ENCODE measurements at regions not wholly inside any gene's neighbourhood (a gene's known extent, or its start where the extent isn't known, plus 50 kb on each side); places are given as distances from the start of the nearest gene placed in this dataset.

DNA sequence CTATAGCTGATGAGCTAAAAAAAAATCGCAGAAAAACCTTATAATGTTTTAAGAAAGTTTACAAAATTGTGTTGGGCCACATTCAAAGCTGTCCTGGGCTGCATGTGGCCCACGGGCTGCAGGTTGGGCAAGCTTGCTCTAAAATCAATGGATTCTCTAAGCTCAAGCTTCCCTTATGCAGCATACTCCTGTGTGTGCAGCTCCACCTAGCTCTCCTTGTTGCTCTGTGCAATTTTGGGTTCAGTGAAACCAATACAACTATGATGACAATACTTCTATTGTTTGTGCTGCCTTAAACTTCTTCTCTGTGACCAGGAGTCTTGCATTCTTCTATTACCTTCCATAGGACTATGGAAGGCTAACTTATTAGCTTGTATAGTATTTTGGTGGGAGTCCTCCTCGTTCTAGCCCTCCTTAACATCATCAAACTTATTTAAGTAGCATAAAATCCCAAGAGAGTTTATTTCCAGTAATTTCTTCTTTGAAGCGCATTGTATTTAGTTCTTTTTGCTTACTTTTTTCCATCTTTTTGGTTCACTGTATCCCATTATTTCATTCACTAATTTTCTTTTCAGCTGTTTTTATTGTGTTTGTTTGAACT lies 170.9 kb upstream of the SMIM30 start:
- WGBS = 56% methylated on average over 4 of the region's 4 CpGs
- Histone ChIP-seq H3K4me3 (no peak overlapping the region), H3K27me3 (no peaks in the 10 kb centered on the region), H3K9me3 (no peaks in the 10 kb centered on the region), H3K36me3 (no peaks in the 10 kb centered on the region), H3K27ac (no peak overlapping the region), H3K4me1 (no peaks in the 10 kb centered on the region)
- TF ChIP-seq, protein P1, sequence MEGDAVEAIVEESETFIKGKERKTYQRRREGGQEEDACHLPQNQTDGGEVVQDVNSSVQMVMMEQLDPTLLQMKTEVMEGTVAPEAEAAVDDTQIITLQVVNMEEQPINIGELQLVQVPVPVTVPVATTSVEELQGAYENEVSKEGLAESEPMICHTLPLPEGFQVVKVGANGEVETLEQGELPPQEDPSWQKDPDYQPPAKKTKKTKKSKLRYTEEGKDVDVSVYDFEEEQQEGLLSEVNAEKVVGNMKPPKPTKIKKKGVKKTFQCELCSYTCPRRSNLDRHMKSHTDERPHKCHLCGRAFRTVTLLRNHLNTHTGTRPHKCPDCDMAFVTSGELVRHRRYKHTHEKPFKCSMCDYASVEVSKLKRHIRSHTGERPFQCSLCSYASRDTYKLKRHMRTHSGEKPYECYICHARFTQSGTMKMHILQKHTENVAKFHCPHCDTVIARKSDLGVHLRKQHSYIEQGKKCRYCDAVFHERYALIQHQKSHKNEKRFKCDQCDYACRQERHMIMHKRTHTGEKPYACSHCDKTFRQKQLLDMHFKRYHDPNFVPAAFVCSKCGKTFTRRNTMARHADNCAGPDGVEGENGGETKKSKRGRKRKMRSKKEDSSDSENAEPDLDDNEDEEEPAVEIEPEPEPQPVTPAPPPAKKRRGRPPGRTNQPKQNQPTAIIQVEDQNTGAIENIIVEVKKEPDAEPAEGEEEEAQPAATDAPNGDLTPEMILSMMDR (IDR thresholded peaks at IDR 0.05) = no peak
- TF ChIP-seq EP300 (IDR thresholded peaks at IDR 0.05) (no peak), POLR2AphosphoS5 (IDR thresholded peaks at IDR 0.05) (no peak), POLR2A (IDR thresholded peaks at IDR 0.05) (no peak)
- no peak for DNase-seq (ENCODE audit: low spot score in 2 of 2)

DNA sequence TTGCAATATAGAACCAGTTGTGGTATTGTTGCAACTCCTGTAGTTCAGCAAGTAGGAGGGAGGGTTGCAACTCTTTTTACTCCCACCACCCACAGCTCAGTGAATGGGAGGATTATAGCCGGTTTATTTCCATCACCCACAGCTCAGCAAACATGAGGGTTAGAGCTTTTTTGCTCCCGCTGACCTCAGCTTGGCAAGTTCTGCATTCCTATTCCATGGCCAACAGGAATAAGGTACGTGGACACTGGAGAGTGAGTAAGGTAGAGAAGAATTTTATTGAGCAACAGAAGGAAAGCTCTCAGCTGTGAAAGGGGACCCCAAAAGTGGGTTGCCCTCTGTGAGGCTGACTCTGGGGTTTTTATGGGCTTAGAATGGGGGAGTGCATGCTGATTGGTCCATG lies 167.1 kb upstream of the SMIM30 start:
- Histone ChIP-seq H3K27me3 (no peaks in the 10 kb centered on the region), H3K9me3 (no peaks in the 10 kb centered on the region), H3K4me1 (no peaks in the 10 kb centered on the region), H3K4me3 (no peak overlapping the region), H3K36me3 (no peaks in the 10 kb centered on the region), H3K27ac (no peak overlapping the region)
- no peak for DNase-seq (ENCODE audit: low spot score in 2 of 2)
- WGBS = 83% methylated on average over 3 of the region's 3 CpGs
- TF ChIP-seq EP300 (IDR thresholded peaks at IDR 0.05) (no peak), POLR2A (IDR thresholded peaks at IDR 0.05) (no peak), POLR2AphosphoS5 (IDR thresholded peaks at IDR 0.05) (no peak)
- TF ChIP-seq, protein P1 (IDR thresholded peaks at IDR 0.05) = no peak

DNA sequence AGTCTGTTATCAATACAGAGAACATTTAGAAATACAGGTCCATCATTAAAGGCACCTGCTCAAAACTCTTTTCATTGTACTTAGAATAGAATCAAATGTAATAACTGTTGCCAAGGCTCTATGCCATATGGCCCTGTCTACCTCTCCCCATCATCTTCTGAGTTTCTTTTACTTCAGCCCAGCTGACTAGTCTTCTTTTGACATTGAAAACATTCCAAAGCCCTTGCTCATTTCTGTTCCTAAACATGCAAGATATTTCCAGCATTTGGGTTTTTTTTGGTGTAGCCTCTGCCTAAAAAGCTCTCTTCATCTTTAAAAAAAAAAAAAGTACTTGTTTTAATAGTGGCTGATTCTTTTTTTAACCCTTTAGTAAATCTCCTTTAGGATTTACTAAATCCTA lies 165.5 kb upstream of the SMIM30 start:
- no peaks in the 10 kb centered on the region for H3K9me3 ChIP-seq
- no peak for TF ChIP-seq POLR2A (IDR thresholded peaks at IDR 0.05)
- no peak for TF ChIP-seq EP300 (IDR thresholded peaks at IDR 0.05)
- TF ChIP-seq, protein P1 (IDR thresholded peaks at IDR 0.05) = no peak
- TF ChIP-seq POLR2AphosphoS5 (IDR thresholded peaks at IDR 0.05) = no peak
- no peaks in the 10 kb centered on the region for H3K27me3 ChIP-seq
- no peaks in the 10 kb centered on the region for H3K4me1 ChIP-seq
- H3K4me3 ChIP-seq = no peak overlapping the region
- no peak overlapping the region for H3K27ac ChIP-seq
- no peak for DNase-seq (ENCODE audit: low spot score in 2 of 2)
- H3K36me3 ChIP-seq = no peaks in the 10 kb centered on the region

DNA sequence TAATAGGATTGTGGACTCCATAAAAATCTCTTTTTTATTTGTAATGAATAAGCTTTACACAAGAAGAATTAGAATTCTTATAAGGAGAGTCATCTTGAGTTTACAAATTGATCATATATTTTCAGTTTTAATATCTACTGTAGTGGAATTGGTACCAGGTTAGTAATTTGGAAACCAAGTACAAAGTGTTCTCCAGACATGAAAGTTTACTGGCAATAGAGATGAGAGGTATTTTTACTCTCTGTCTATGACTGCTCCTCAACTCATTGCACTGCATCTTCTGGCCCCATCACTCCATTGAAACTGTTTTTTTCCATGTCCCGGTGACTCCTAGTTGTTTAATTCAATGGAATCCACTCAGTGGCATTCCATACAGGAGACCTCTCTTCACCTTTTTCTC lies 164.5 kb upstream of the SMIM30 start:
- Histone ChIP-seq H3K27me3 (no peaks in the 10 kb centered on the region), H3K9me3 (no peaks in the 10 kb centered on the region), H3K4me3 (no peak overlapping the region), H3K4me1 (no peaks in the 10 kb centered on the region), H3K36me3 (no peaks in the 10 kb centered on the region), H3K27ac (no peak overlapping the region)
- 93% methylated on average over 1 of the region's 1 CpG for WGBS
- TF ChIP-seq, protein P1 (IDR thresholded peaks at IDR 0.05) = no peak
- TF ChIP-seq EP300 (IDR thresholded peaks at IDR 0.05) = no peak
- no peak for TF ChIP-seq POLR2A (IDR thresholded peaks at IDR 0.05)
- no peak for TF ChIP-seq POLR2AphosphoS5 (IDR thresholded peaks at IDR 0.05)
- DNase-seq (ENCODE audit: low spot score in 2 of 2) = no peak

DNA sequence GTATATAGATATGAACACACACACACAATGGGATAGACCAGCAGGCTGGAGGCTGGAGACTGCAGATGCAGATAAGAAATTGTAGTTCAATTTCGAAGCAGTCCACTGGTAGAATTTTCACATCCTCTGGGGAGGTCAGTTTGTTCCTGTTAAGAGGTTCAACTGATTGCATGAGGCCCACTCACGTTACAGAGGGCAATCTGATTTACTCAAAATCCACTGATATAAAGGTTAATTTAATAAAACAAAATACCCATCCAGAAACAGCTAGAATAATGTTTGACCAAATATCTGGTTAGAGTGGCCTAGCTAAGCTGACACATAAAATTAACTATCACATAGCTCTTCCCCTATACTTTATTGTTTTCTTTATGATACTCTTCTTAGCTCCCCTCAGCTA lies 162.9 kb upstream of the SMIM30 start:
- Histone ChIP-seq H3K9me3 (no peaks in the 10 kb centered on the region), H3K27ac (no peak overlapping the region), H3K4me1 (no peaks in the 10 kb centered on the region), H3K36me3 (no peaks in the 10 kb centered on the region), H3K4me3 (no peak overlapping the region), H3K27me3 (no peaks in the 10 kb centered on the region)
- 71% methylated on average over 2 of the region's 2 CpGs for WGBS
- DNase-seq (ENCODE audit: low spot score in 2 of 2) = no peak
- TF ChIP-seq, protein P1 (IDR thresholded peaks at IDR 0.05) = no peak
- no peak for TF ChIP-seq POLR2AphosphoS5 (IDR thresholded peaks at IDR 0.05)
- TF ChIP-seq EP300 (IDR thresholded peaks at IDR 0.05) = no peak
- TF ChIP-seq POLR2A (IDR thresholded peaks at IDR 0.05) = no peak

All from suprapubic skin (tissue), 4 donors.